ENCODE measurements at regions not wholly inside any gene's neighbourhood (a gene's known extent, or its start where the extent isn't known, plus 50 kb on each side); places are given as distances from the start of the nearest gene placed in this dataset.

- Histone ChIP-seq H3K14ac (ENCODE audit: insufficient read depth, low read length) (no peak overlapping the region), H2BK15ac (ENCODE audit: low read depth, low read length) (no peak overlapping the region), H2BK5ac (ENCODE audit: insufficient read length, low read length) (no peak overlapping the region), H2BK120ac (ENCODE audit: low read depth, low read length, poor library complexity, severe bottlenecking) (no peak overlapping the region), H3K4ac (ENCODE audit: low read depth, low read length) (no peak overlapping the region), H4K20me1 (ENCODE audit: control insufficient read depth, insufficient read depth, insufficient read length) (no peaks in the 10 kb centered on the region), H3K23me2 (ENCODE audit: insufficient read length, low read depth, low read length, poor library complexity, severe bottlenecking) (no peaks in the 10 kb centered on the region), H3K79me1 (ENCODE audit: insufficient read depth, low read depth, low read length, poor library complexity, severe bottlenecking) (no peaks in the 10 kb centered on the region), H4K91ac (ENCODE audit: insufficient read length, low read depth, low read length) (no peak overlapping the region), H2BK12ac (ENCODE audit: insufficient read length, low read depth, low read length) (no peak overlapping the region), H3K18ac (ENCODE audit: insufficient read length, low read depth, low read length) (no peak overlapping the region), H3T11ph (ENCODE audit: low read length) (no peak overlapping the region), H3K27me3 (ENCODE audit: insufficient read depth, low read length) (no peaks in the 10 kb centered on the region), H3K9ac (ENCODE audit: extremely low read depth, insufficient read length, low read length) (no peak overlapping the region), H3K9me3 (ENCODE audit: control insufficient read depth, low read depth, low read length) (no peaks in the 10 kb centered on the region), H4K8ac (replicated peaks; ENCODE audit: insufficient read length, low read depth, low read length) (no peak overlapping the region), H2AFZ (ENCODE audit: low read length) (no peak overlapping the region), H3K4me1 (ENCODE audit: insufficient read depth, low read length) (no peaks in the 10 kb centered on the region), H2BK20ac (ENCODE audit: low read depth, low read length, poor library complexity, severe bottlenecking) (no peak overlapping the region), H3K4me2 (ENCODE audit: insufficient read depth, insufficient read length, low read length) (no peak overlapping the region), H3K23ac (ENCODE audit: insufficient read length, low read depth, low read length) (no peak overlapping the region), H3K27ac (ENCODE audit: insufficient read length, low read depth, low read length) (no peak overlapping the region), H3K56ac (ENCODE audit: insufficient read length, low read depth, low read length) (no peak overlapping the region), H4K5ac (ENCODE audit: insufficient read length, low read depth, low read length) (no peak overlapping the region), H2AK5ac (ENCODE audit: insufficient read length, low read length) (no peak overlapping the region), H3K79me2 (ENCODE audit: insufficient read depth, low read length) (no peaks in the 10 kb centered on the region)
- peaks cover 0 to 1% of the 10 kb centered on the region in 2 experiments; a peak in 1 of 5 replicates for H3K9me3 Mint-ChIP-seq
- H3K27me3 Mint-ChIP-seq (ENCODE audit: low read depth) = no peaks in the 10 kb centered on the region; the same call in 1 of the 2 replicates
- H3K27ac Mint-ChIP-seq = no peak overlapping the region
- no peak for DNase-seq
- no peak for TF ChIP-seq CTCF (conservative IDR thresholded peaks at IDR 0.05)
- no peaks in the 10 kb centered on the region for H3K4me1 Mint-ChIP-seq
- H3K4me3 Mint-ChIP-seq = no peak overlapping the region
- no CpG with 5 or more reads among the region's 1 CpG for WGBS (ENCODE audit: extremely low coverage, insufficient read length, low lambda C conversion rate)
- H3K36me3 Mint-ChIP-seq (ENCODE audit: insufficient read depth in 1 of 3, low read depth in 3 of 3) = no peaks in the 10 kb centered on the region
Observed at GRCh38 chr6:120395330-120395729, 939.0 kb downstream of the TBC1D32 start.

Measured in H9 (cell line).